ENCODE measurements at regions not wholly inside any gene's neighbourhood (a gene's known extent, or its start where the extent isn't known, plus 50 kb on each side); places are given as distances from the start of the nearest gene placed in this dataset.

DNA sequence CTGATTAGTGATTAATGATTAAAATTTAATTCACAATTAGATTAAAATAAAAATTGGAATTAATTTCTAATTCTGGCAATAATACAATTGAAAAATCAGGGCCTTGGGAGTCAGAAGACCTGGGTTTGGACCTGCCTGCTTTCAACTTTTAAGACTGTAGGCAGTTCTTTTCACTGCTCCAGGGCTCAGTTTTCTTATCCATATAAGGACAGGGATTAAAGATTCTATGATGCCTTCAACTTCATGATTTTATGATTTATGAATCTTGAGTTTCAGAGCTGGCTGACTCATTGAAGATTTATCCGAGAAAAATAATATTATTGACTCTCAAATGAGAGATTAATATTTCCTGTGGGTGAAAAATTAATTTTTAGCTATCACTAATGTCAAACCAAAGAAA lies 208.6 kb upstream of the ANKH start:
- no peaks in the 10 kb centered on the region for H3K36me3 ChIP-seq (ENCODE audit: insufficient read depth, low read length, poor library complexity, severe bottlenecking)
- intact Hi-C loops (cut with micrococcal nuclease; ENCODE audit: unreplicated experiment), result no loop called here
- no peaks in the 10 kb centered on the region for H3K27me3 ChIP-seq (replicated peaks; ENCODE audit: insufficient read depth, low read depth, low read length, poor library complexity)
- no peaks in the 10 kb centered on the region for H3K9me3 ChIP-seq (ENCODE audit: low read depth, low read length, poor library complexity, severe bottlenecking)
- TF ChIP-seq, protein P1, sequence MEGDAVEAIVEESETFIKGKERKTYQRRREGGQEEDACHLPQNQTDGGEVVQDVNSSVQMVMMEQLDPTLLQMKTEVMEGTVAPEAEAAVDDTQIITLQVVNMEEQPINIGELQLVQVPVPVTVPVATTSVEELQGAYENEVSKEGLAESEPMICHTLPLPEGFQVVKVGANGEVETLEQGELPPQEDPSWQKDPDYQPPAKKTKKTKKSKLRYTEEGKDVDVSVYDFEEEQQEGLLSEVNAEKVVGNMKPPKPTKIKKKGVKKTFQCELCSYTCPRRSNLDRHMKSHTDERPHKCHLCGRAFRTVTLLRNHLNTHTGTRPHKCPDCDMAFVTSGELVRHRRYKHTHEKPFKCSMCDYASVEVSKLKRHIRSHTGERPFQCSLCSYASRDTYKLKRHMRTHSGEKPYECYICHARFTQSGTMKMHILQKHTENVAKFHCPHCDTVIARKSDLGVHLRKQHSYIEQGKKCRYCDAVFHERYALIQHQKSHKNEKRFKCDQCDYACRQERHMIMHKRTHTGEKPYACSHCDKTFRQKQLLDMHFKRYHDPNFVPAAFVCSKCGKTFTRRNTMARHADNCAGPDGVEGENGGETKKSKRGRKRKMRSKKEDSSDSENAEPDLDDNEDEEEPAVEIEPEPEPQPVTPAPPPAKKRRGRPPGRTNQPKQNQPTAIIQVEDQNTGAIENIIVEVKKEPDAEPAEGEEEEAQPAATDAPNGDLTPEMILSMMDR (conservative IDR thresholded peaks at IDR 0.05; ENCODE audit: low read depth, low read length), result no peak
- no peak for TF ChIP-seq EZH2 (IDR thresholded peaks at IDR 0.05; ENCODE audit: borderline replicate concordance, low read depth, low read length, poor library complexity, severe bottlenecking)
- CTCF ChIA-PET, result no interaction called here
- no TSS peak for BruUV-seq (replicated peaks)
- no peak for DNase-seq (ENCODE audit: low spot score)
- H3K4me1 ChIP-seq (ENCODE audit: insufficient read depth, low read length, poor library complexity, severe bottlenecking), result no peaks in the 10 kb centered on the region
- POLR2A ChIA-PET (ENCODE audit: low non-redundant PET), result no interaction called here
- no peak overlapping the region for H3K4me3 ChIP-seq (ENCODE audit: low read depth, low read length, poor library complexity, severe bottlenecking)
- H3K27ac ChIP-seq (ENCODE audit: low read depth, low read length, poor library complexity, severe bottlenecking), result no peak overlapping the region

DNA sequence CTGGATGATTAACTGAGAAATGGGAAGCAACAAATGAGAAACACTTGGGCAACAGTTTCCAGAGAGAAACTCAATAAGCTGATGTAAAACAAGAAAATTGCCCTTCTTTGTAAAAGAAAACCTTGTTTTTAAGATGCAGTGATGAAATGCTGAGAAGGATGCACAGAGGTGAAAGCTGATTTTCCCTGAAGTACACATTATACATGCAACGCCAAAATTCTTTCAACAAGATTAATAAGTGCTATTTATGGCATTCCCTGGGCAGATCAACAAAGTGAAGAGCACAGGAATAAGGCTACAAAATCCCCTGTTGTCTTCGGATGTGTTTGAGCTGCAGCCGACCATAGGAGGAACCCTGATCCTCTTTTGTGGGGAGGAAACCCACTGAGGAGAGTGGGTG lies 208.0 kb upstream of the ANKH start:
- Histone ChIP-seq H3K9me3 (ENCODE audit: low read depth, low read length, poor library complexity, severe bottlenecking) (no peaks in the 10 kb centered on the region), H3K4me3 (ENCODE audit: low read depth, low read length, poor library complexity, severe bottlenecking) (no peak overlapping the region), H3K36me3 (ENCODE audit: insufficient read depth, low read length, poor library complexity, severe bottlenecking) (no peaks in the 10 kb centered on the region), H3K4me1 (ENCODE audit: insufficient read depth, low read length, poor library complexity, severe bottlenecking) (no peaks in the 10 kb centered on the region), H3K27ac (ENCODE audit: low read depth, low read length, poor library complexity, severe bottlenecking) (no peak overlapping the region), H3K27me3 (replicated peaks; ENCODE audit: insufficient read depth, low read depth, low read length, poor library complexity) (no peaks in the 10 kb centered on the region)
- DNase-seq (ENCODE audit: low spot score), result no peak
- ChIA-PET POLR2A (ENCODE audit: low non-redundant PET) (no interaction called here), CTCF (no interaction called here)
- TF ChIP-seq, protein P1 (conservative IDR thresholded peaks at IDR 0.05; ENCODE audit: low read depth, low read length), result no peak
- TF ChIP-seq EZH2 (IDR thresholded peaks at IDR 0.05; ENCODE audit: borderline replicate concordance, low read depth, low read length, poor library complexity, severe bottlenecking), result no peak
- BruUV-seq (replicated peaks), result no TSS peak
- intact Hi-C loops (cut with micrococcal nuclease; ENCODE audit: unreplicated experiment), result no loop called here

DNA sequence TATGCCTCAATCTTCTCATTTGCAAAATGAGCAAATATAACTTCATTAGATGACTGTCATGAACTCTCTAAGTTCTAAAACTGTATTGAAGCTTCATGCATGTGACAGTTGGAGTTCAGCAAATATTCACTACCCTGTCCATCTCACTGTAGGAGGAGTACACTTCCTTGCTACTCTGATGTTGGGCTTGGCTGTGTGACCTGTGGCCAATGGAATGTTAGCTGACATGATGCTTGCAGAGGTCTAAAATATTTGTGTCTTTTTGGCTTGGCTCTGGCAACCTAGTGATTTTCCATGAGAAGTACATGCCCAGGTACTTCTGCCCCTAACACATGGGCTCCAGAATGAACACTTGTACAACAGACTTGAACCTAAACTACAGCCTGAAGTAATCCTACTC lies 203.1 kb upstream of the ANKH start:
- TF ChIP-seq, protein P1 (conservative IDR thresholded peaks at IDR 0.05; ENCODE audit: low read depth, low read length), result no peak
- TF ChIP-seq EZH2 (IDR thresholded peaks at IDR 0.05; ENCODE audit: borderline replicate concordance, low read depth, low read length, poor library complexity, severe bottlenecking), result no peak
- BruUV-seq (replicated peaks), result no TSS peak
- H3K4me1 ChIP-seq (ENCODE audit: insufficient read depth, low read length, poor library complexity, severe bottlenecking), result no peaks in the 10 kb centered on the region
- DNase-seq (ENCODE audit: low spot score), result no peak
- intact Hi-C loops (cut with micrococcal nuclease; ENCODE audit: unreplicated experiment), result no loop called here
- CTCF ChIA-PET, result no interaction called here
- H3K27me3 ChIP-seq (replicated peaks; ENCODE audit: insufficient read depth, low read depth, low read length, poor library complexity), result no peaks in the 10 kb centered on the region
- no peaks in the 10 kb centered on the region for H3K36me3 ChIP-seq (ENCODE audit: insufficient read depth, low read length, poor library complexity, severe bottlenecking)
- H3K9me3 ChIP-seq (ENCODE audit: low read depth, low read length, poor library complexity, severe bottlenecking), result no peaks in the 10 kb centered on the region
- H3K27ac ChIP-seq (ENCODE audit: low read depth, low read length, poor library complexity, severe bottlenecking), result no peak overlapping the region
- H3K4me3 ChIP-seq (ENCODE audit: low read depth, low read length, poor library complexity, severe bottlenecking), result no peak overlapping the region
- POLR2A ChIA-PET (ENCODE audit: low non-redundant PET), result no interaction called here
